GM13977 (cell line): ENCODE measurements at regions not wholly inside any gene's neighbourhood (a gene's known extent, or its start where the extent isn't known, plus 50 kb on each side); places are given as distances from the start of the nearest gene placed in this dataset.
"Not testable (repeated sequence)": the region's sequence is repeated elsewhere in the genome, so short reads cannot be mapped to it uniquely, and the experiment has no call there.

Experiments used
- DNase-seq: peaks from one replicate; pipeline ENCODE4 v3.0.0; 2012; ENCODE audit warnings: low spot score
- CTCF ChIP-seq: IDR thresholded peaks from 2 replicates; pipeline ENCODE4 v1.5.1; 2012; ENCODE audit warnings: mild to moderate bottlenecking, control low read depth; ENCODE audit not compliant: insufficient read depth; ENCODE audit errors: extremely low read depth, missing control alignments
- in situ Hi-C: fragments of 300-500 bp; cut with MboI; formaldehyde crosslinking; loops from one replicate; pipeline ENCODE4 v1.12.0; 2022; ENCODE audit warnings: low sequenced_read_pairs, low pct_unique_long_range_greater_than_20kb, mixed read lengths, inconsistent platforms; ENCODE audit not compliant: unreplicated experiment

DNA sequence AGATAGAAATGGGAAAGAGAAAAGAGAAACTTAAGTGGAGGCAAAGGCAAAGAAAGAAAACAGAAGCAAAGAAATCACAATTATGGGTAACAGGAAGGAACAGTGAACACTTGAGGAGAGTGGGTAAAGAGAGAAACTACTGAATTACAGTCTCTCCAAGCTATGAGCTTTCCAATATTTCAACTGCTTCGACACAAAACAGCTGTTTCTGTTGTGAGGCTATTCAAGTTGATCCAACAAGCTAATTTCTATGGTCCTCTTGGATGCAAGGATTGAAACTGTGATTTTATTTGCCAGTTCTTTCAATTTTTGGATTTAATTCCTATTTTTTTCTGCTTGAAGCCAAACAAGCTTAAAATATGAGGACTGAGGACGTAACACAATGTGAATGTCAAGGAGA is 80.5 kb upstream of the ADGRA3 start:
- in situ Hi-C loops = no loop called here
- TF ChIP-seq CTCF = no peak
- DNase-seq = no peak

DNA sequence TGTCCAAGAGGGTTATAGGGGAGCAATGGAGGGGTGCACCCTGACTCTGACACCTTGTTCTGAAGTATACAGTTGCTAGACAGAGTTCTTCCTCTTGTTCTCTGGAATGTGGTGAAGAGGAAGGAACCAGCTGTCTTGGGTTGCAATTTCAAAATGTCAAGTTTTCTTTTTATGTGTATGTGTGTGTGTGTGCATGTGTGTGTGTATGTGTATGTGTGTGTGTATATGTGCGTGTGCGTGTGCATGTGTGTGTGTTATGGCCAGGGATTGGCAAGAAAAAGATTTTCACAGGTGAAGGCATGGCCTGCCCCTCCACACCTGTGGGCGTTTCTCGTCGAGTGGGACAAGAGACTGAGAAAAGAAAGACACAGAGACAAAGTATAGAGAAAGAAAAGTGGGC is 81.6 kb upstream of the ADGRA3 start:
- no peak for DNase-seq
- in situ Hi-C loops = no loop called here
- no peak for TF ChIP-seq CTCF

- in situ Hi-C loops, DNase-seq: not testable (repeated sequence)
Measured at GRCh38 chr4:22598113-22599047, 82.5 kb upstream of the ADGRA3 start.

- DNase-seq, in situ Hi-C loops: not testable (repeated sequence)
Measured at GRCh38 chr4:22599228-22599928, 83.5 kb upstream of the ADGRA3 start.

DNA sequence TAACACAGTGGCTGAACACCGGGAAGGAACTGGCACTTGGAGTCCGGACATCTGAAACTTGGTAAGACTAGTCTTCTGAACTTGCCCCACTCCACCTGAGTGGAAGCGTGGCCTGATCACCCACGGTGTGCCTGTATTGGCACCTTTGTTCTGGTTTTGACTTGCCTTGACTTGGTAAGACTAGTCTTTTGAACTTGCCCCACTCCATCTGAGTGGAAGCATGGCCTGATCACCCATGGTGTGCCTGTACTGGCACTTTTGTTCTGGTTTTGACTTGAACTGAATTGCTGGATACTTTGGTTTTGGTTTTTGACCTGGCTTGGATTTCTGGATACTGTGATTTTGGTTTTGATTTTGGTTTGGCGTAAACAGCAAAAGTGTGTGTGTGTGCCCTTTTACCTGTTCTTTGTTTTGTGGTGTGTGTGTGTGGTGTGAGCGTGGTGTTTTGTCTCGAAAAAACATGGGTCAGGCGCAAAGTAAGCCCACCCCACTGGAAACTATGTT is 84.1 kb upstream of the ADGRA3 start:
- DNase-seq, in situ Hi-C loops: not testable (repeated sequence)

DNA sequence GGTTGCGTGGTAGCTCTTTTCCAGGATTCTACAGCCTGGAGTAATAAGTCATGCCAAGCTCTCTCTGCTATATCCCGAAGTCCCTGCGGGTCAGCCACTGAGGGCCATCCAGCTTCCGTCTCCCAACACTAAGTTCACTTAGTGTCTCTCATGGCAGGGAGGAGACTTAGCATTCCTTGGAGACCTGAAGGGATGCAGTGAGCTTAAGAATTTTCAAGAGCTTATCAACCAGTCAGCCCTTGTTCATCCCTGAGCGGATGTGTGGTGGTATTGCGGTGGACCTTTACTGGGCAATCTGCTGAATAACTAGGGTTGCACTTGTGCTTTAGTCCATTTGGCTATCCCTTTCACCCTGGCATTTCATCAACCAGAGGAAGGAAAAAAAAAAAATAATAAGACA is 85.8 kb upstream of the ADGRA3 start:
- in situ Hi-C loops, DNase-seq: not testable (repeated sequence)

DNA sequence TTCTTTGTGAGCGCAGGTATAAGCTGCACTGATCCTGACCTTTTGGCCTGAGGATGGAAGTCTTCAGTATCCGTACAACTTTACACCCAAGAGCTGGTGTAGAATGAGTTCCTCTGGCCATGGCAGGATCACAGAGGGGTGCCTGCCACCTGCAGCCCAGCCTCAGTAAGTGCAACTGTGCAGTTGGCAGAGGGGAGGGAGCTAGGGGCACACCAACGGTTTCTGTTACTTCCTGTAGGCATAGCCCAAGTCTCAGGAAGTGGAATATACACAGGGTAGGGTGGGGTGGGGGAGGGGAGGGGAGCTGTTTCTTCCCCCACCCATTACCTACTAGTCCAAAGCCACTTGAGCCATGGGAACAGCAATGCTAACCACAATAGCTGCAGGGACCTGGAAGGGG is 85.4 kb upstream of the GBA3 start:
- TF ChIP-seq CTCF = peak; percentile 14
- in situ Hi-C loops = no loop called here
- no peak for DNase-seq

GRCh38 chr4:22609951-22610525 is 82.7 kb upstream of the GBA3 start:
- in situ Hi-C loops, DNase-seq: not testable (repeated sequence)

DNA sequence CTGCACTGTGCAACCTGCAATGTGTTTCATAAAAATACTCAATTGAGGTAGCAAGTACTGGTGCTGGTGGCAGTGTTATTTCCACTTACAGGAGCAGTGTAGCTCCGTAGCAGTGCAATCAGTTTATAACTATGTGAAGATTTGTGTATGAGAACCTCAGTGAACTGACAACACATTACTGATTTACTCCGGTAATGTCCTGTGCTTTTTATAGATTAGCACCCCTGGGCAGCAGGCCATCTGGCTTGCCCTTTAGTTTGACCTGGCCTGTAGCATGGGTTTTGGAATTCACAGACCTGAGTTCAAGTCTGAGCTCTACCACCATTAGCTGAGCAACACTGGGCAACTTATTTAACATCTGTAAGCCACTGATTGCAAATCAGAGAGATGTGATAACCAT is 78.6 kb upstream of the GBA3 start:
- in situ Hi-C loops = no loop called here
- no peak for TF ChIP-seq CTCF
- no peak for DNase-seq
